SK-N-MC (cell line): ENCODE measurements at regions not wholly inside any gene's neighbourhood (a gene's known extent, or its start where the extent isn't known, plus 50 kb on each side); places are given as distances from the start of the nearest gene placed in this dataset.

ENCODE experiments used
- EZH2 ChIP-seq: fragments of 200-600 bp; sonication (generic); IDR thresholded peaks from one replicate; pipeline ENCODE4 v1.6.1; 2017; ENCODE audit warnings: antibody characterized with exemption
- FOXP2 ChIP-seq: optimal IDR thresholded peaks from 2 replicates; pipeline ENCODE3; 2011; ENCODE audit warnings: mild to moderate bottlenecking, moderate library complexity; ENCODE audit not compliant: insufficient read depth; ENCODE audit errors: extremely low read length, control extremely low read depth
- POLR2AphosphoS5 ChIP-seq: IDR thresholded peaks from 2 replicates; pipeline ENCODE4 v1.6.1; 2012; ENCODE audit warnings: mild to moderate bottlenecking, low read depth, low read length, borderline replicate concordance

DNA sequence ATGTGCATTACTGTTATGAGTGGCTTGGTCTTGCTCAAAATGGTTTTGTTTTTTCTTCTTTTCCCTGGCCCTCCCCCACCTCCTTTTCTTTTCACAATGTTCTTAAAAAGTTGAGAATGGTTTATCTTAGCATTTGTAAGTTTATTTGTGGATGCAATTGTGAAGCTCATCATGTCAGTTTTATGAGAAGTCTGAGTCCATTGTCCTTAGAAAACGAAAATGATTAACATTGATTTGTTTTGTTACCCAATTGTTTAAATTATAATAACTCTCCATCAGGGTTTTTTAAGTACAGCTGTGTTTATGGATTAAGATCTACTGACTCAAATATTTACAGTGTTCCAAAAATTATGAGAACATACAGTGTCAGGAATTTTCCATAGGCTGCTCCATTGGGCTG is 511.3 kb upstream of the PAPPA start:
- no peak for TF ChIP-seq EZH2
- TF ChIP-seq POLR2AphosphoS5, result no peak
- TF ChIP-seq FOXP2, result no peak
